ENCODE measurements at regions not wholly inside any gene's neighbourhood (a gene's known extent, or its start where the extent isn't known, plus 50 kb on each side); places are given as distances from the start of the nearest gene placed in this dataset.
"Not testable (repeated sequence)": the region's sequence is repeated elsewhere in the genome, so short reads cannot be mapped to it uniquely, and the experiment has no call there.

- DNase-seq: no peak
Observed at GRCh38 chrX:42290608-42291007, 367.3 kb upstream of the CASK start.

- no peak for DNase-seq
Observed at GRCh38 chrX:42289492-42290385, 366.4 kb upstream of the CASK start.

GRCh38 chrX:42285681-42286080, 362.3 kb upstream of the CASK start:
- not testable (repeated sequence) for DNase-seq

GRCh38 chrX:42276982-42277690, 353.8 kb upstream of the CASK start:
- DNase-seq: no peak

GRCh38 chrX:42274151-42274550, 350.8 kb upstream of the CASK start:
- no peak for DNase-seq

- DNase-seq: no peak
Observed at GRCh38 chrX:42273387-42273786, 350.0 kb upstream of the CASK start.

GRCh38 chrX:42269186-42269585, 345.8 kb upstream of the CASK start:
- DNase-seq: no peak

- no peak for DNase-seq
Observed at GRCh38 chrX:42260854-42261253, 337.5 kb upstream of the CASK start.

GRCh38 chrX:42248226-42248625, 324.9 kb upstream of the CASK start:
- DNase-seq: no peak

- DNase-seq: no peak
Observed at GRCh38 chrX:42247241-42247640, 323.9 kb upstream of the CASK start.

- DNase-seq: no peak
Observed at GRCh38 chrX:42246814-42247213, 323.5 kb upstream of the CASK start.

GRCh38 chrX:42242004-42242403, 318.6 kb upstream of the CASK start:
- no peak for DNase-seq

- DNase-seq: no peak
Observed at GRCh38 chrX:42241421-42241820, 318.1 kb upstream of the CASK start.

- no peak for DNase-seq
Observed at GRCh38 chrX:42237956-42238355, 314.6 kb upstream of the CASK start.

- no peak for DNase-seq
Observed at GRCh38 chrX:42229533-42229932, 306.2 kb upstream of the CASK start.

GRCh38 chrX:42220666-42221065, 297.3 kb upstream of the CASK start:
- DNase-seq: no peak

- no peak for DNase-seq
Observed at GRCh38 chrX:42220083-42220482, 296.7 kb upstream of the CASK start.

GRCh38 chrX:42219231-42219630, 295.9 kb upstream of the CASK start:
- DNase-seq: no peak

- no peak for DNase-seq
Observed at GRCh38 chrX:42195506-42195905, 272.2 kb upstream of the CASK start.

- no peak for DNase-seq
Observed at GRCh38 chrX:42189576-42189975, 266.2 kb upstream of the CASK start.

- DNase-seq: no peak
Observed at GRCh38 chrX:42188730-42189129, 265.4 kb upstream of the CASK start.

GRCh38 chrX:42176789-42177188, 253.4 kb upstream of the CASK start:
- no peak for DNase-seq

GRCh38 chrX:42175843-42176242, 252.5 kb upstream of the CASK start:
- DNase-seq: no peak

GRCh38 chrX:42157923-42158322, 234.6 kb upstream of the CASK start:
- DNase-seq: peak; percentile 9
